Skeletal muscle tissue (tissue), 3 donors: ENCODE measurements at regions not wholly inside any gene's neighbourhood (a gene's known extent, or its start where the extent isn't known, plus 50 kb on each side); places are given as distances from the start of the nearest gene placed in this dataset.

Experiments used
- H3K27ac ChIP-seq: one replicate; pipeline ENCODE4 v1.7.0; 2013; ENCODE audit warnings: mild to moderate bottlenecking, low read depth, low read length, inconsistent platforms
- H3K27me3 ChIP-seq, 3 donors: one replicate each; pipeline ENCODE4 v1.7.0; 2013; ENCODE audit warnings: low read length in 3 of 3; ENCODE audit not compliant: control insufficient read depth in 3 of 3, insufficient read depth in 3 of 3
- H3K36me3 ChIP-seq, 3 donors: one replicate each; pipeline ENCODE4 v1.7.0; 2013; ENCODE audit warnings: low read length in 3 of 3; ENCODE audit not compliant: control insufficient read depth in 3 of 3, insufficient read depth in 3 of 3
- H3K4me1 ChIP-seq, 3 donors: one replicate each; pipeline ENCODE4 v1.7.0; 2013; ENCODE audit warnings: low read length in 3 of 3, mild to moderate bottlenecking in 3 of 3; ENCODE audit not compliant: control insufficient read depth in 3 of 3, insufficient read depth in 3 of 3
- H3K4me3 ChIP-seq, 3 donors: one replicate each; pipeline ENCODE4 v1.7.0; 2013; ENCODE audit warnings: low read length in 3 of 3
- H3K9ac ChIP-seq, 3 donors: one replicate each; pipeline ENCODE4 v1.7.0; 2013; ENCODE audit warnings: low read length in 3 of 3, mild to moderate bottlenecking in 3 of 3, moderate library complexity in 2 of 3, low read depth in 1 of 3
- H3K9me3 ChIP-seq, 3 donors: one replicate each; pipeline ENCODE4 v1.7.0; 2013; ENCODE audit warnings: low read length in 3 of 3; ENCODE audit not compliant: control insufficient read depth in 3 of 3
- donor health status: Osteomylitis.

DNA sequence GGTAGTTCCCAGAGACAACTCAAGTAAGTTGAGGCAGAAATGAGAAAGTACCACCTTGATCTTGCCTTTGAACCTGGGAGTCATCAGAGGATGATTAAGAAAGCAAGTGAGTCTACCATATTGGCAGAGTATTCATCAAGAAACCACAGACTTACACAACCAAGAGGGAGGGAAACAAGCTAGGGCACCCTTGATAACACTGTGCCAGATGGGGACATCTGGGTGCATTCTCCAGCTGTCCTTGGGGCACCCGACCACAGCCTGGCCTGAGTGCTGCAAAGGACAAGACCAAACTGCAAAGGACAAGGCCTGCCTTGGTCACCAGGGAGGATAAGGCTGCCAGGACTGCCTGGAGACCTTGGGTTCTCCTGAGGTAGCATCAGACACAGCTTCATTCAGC, 553.6 kb downstream of the EPHB1 start:
- Histone ChIP-seq H3K36me3 (no peaks in the 10 kb centered on the region), H3K9me3 (no peaks in the 10 kb centered on the region), H3K9ac (no peak overlapping the region), H3K27me3 (no peaks in the 10 kb centered on the region), H3K4me3 (no peak overlapping the region), H3K27ac (peak overlapping the region; percentile 23), H3K4me1 (peaks cover 4 to 14% (median 8%) of the 10 kb centered on the region in 3 donors)

GRCh38 chr3:135349254-135349948, 554.3 kb downstream of the EPHB1 start:
- Histone ChIP-seq H3K27ac (peak overlapping the region; percentile 23), H3K9me3 (no peaks in the 10 kb centered on the region), H3K36me3 (no peaks in the 10 kb centered on the region), H3K4me1 (peaks cover 4 to 14% (median 8%) of the 10 kb centered on the region in 3 donors), H3K27me3 (no peaks in the 10 kb centered on the region), H3K4me3 (peak overlapping the region in 2 of 3 donors; percentile 1 to 9), H3K9ac (no peak overlapping the region)

- no peak overlapping the region for H3K27ac ChIP-seq
- no peak overlapping the region for H3K9ac ChIP-seq
- no peaks in the 10 kb centered on the region for H3K27me3 ChIP-seq
- H3K4me1 ChIP-seq, result peaks cover 4 to 14% (median 8%) of the 10 kb centered on the region in 3 donors
- no peaks in the 10 kb centered on the region for H3K9me3 ChIP-seq
- no peaks in the 10 kb centered on the region for H3K36me3 ChIP-seq
- no peak overlapping the region for H3K4me3 ChIP-seq
Measured at GRCh38 chr3:135352213-135352612, 557.2 kb downstream of the EPHB1 start.

DNA sequence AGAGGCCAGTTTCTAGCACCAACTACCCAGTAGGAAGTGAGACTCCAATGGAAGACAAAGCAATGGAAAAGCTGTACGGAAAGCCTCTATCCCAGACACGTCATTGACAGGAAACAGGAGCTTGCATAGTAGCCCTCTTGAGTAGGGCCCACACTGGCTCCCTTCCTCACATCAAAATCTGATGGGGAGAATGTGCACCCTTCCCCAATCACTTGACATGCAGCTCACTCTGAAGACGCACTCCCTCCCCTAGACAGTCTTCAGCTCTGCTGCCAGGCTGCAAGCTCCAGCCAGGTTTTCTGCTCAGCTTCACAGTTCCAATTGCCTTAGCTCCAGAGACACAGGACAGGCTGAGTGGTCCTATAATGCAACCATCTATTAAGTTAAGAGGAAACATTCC, 567.8 kb downstream of the EPHB1 start:
- H3K9ac ChIP-seq, result no peak overlapping the region
- H3K27me3 ChIP-seq, result no peaks in the 10 kb centered on the region
- no peaks in the 10 kb centered on the region for H3K9me3 ChIP-seq
- no peaks in the 10 kb centered on the region for H3K4me1 ChIP-seq
- H3K4me3 ChIP-seq, result no peak overlapping the region
- no peak overlapping the region for H3K27ac ChIP-seq
- H3K36me3 ChIP-seq, result no peaks in the 10 kb centered on the region

DNA sequence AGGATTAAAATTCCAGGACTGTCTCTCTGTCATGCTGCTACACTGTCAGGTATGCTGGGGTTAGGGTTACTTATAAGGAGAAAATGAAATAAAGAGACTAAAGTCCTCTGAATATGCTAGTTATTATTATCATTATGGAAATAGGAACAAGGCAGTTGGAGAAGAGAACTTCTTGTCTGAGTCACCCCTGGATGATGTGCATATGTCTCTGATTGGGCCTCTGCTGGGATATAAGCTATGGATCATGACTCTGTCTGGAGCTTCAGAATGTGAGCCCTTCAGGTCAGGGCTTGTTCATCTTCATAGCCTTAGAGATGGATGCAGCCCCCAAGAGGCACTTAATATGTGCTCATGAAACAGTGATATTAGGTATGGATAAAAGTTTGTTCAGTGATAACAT, 569.6 kb downstream of the EPHB1 start:
- Histone ChIP-seq H3K9ac (no peak overlapping the region), H3K9me3 (no peaks in the 10 kb centered on the region), H3K27ac (no peak overlapping the region), H3K36me3 (no peaks in the 10 kb centered on the region), H3K4me1 (no peaks in the 10 kb centered on the region), H3K4me3 (no peak overlapping the region), H3K27me3 (no peaks in the 10 kb centered on the region)

- Histone ChIP-seq H3K4me3 (no peak overlapping the region), H3K36me3 (no peaks in the 10 kb centered on the region), H3K9ac (no peak overlapping the region), H3K4me1 (no peaks in the 10 kb centered on the region), H3K27ac (no peak overlapping the region), H3K9me3 (no peaks in the 10 kb centered on the region), H3K27me3 (no peaks in the 10 kb centered on the region)
Measured at GRCh38 chr3:135366816-135367215, 571.8 kb downstream of the EPHB1 start.

DNA sequence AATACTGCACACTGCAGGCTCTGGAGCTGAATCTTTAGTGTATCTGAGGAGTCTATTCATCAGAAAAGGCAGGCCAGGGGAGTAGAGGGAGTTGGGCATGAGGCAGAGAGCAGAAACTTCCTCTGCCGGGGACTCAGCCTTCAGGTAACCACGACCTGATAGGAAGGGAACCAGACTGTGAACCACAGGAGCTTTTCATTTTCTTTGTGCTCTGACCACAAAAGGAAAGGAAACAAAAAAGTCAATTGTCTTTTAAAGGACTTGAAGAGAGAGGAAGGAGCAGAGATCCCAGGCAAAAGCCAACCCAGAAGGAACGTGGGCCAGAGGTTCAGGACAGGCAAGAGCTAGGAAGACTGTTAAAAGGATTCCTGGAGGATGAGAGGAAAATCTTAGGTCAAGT, 573.3 kb downstream of the EPHB1 start:
- Histone ChIP-seq H3K36me3 (no peaks in the 10 kb centered on the region), H3K27ac (no peak overlapping the region), H3K4me1 (no peaks in the 10 kb centered on the region), H3K27me3 (no peaks in the 10 kb centered on the region), H3K9ac (no peak overlapping the region), H3K9me3 (no peaks in the 10 kb centered on the region), H3K4me3 (no peak overlapping the region)

GRCh38 chr3:135368781-135369180, 573.7 kb downstream of the EPHB1 start:
- Histone ChIP-seq H3K4me3 (no peak overlapping the region), H3K27ac (no peak overlapping the region), H3K4me1 (no peaks in the 10 kb centered on the region), H3K36me3 (no peaks in the 10 kb centered on the region), H3K9ac (no peak overlapping the region), H3K27me3 (no peaks in the 10 kb centered on the region), H3K9me3 (no peaks in the 10 kb centered on the region)

- no peak overlapping the region for H3K9ac ChIP-seq
Measured at GRCh38 chr3:135374571-135374970, 579.5 kb downstream of the EPHB1 start.

GRCh38 chr3:135382188-135382587, 583.3 kb upstream of the PPP2R3A start:
- H3K36me3 ChIP-seq, result no peaks in the 10 kb centered on the region
- peaks cover 0 to 3% (median 0%) of the 10 kb centered on the region in 3 donors for H3K27me3 ChIP-seq
- no peak overlapping the region for H3K9ac ChIP-seq
- no peak overlapping the region for H3K27ac ChIP-seq
- no peaks in the 10 kb centered on the region for H3K9me3 ChIP-seq
- no peaks in the 10 kb centered on the region for H3K4me1 ChIP-seq
- H3K4me3 ChIP-seq, result no peak overlapping the region

More at GRCh38 chr3:135374571-135374970, 579.5 kb downstream of the EPHB1 start:
- H3K27ac ChIP-seq, result no peak overlapping the region
- H3K4me1 ChIP-seq, result no peaks in the 10 kb centered on the region
- H3K27me3 ChIP-seq, result no peaks in the 10 kb centered on the region
- no peaks in the 10 kb centered on the region for H3K9me3 ChIP-seq
- H3K36me3 ChIP-seq, result no peaks in the 10 kb centered on the region
- H3K4me3 ChIP-seq, result no peak overlapping the region
